ENCODE measurements at regions not wholly inside any gene's neighbourhood (a gene's known extent, or its start where the extent isn't known, plus 50 kb on each side); places are given as distances from the start of the nearest gene placed in this dataset.

GRCh38 chr19:28429356-28429755, 783.6 kb downstream of the UQCRFS1 start:
- TF ChIP-seq POLR2A (IDR thresholded peaks at IDR 0.05), result no peak
- TF ChIP-seq, protein P1, sequence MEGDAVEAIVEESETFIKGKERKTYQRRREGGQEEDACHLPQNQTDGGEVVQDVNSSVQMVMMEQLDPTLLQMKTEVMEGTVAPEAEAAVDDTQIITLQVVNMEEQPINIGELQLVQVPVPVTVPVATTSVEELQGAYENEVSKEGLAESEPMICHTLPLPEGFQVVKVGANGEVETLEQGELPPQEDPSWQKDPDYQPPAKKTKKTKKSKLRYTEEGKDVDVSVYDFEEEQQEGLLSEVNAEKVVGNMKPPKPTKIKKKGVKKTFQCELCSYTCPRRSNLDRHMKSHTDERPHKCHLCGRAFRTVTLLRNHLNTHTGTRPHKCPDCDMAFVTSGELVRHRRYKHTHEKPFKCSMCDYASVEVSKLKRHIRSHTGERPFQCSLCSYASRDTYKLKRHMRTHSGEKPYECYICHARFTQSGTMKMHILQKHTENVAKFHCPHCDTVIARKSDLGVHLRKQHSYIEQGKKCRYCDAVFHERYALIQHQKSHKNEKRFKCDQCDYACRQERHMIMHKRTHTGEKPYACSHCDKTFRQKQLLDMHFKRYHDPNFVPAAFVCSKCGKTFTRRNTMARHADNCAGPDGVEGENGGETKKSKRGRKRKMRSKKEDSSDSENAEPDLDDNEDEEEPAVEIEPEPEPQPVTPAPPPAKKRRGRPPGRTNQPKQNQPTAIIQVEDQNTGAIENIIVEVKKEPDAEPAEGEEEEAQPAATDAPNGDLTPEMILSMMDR (IDR thresholded peaks at IDR 0.05), result no peak
